HEK293 (cell line): ENCODE measurements at regions not wholly inside any gene's neighbourhood (a gene's known extent, or its start where the extent isn't known, plus 50 kb on each side); places are given as distances from the start of the nearest gene placed in this dataset.

Source experiments
- CTCF ChIP-seq: fragments of 450-650 bp; formaldehyde crosslinking; IDR thresholded peaks from 2 replicates; pipeline ENCODE4 v1.5.1; 2016; ENCODE audit warnings: missing biosample characterization, missing genetic modification characterization
- PBX3 ChIP-seq: sonication (generic); formaldehyde crosslinking; IDR thresholded peaks from 2 replicates; pipeline ENCODE4 v1.8.1; 2022; ENCODE audit warnings: mild to moderate bottlenecking, moderate library complexity, missing genetic modification reagents
- TCF7L2 ChIP-seq: IDR thresholded peaks from 2 replicates; pipeline ENCODE4 v1.6.1; 2011; ENCODE audit warnings: low read depth, mild to moderate bottlenecking, inconsistent platforms, low read length, moderate library complexity, borderline replicate concordance
- TRIM28 ChIP-seq: IDR thresholded peaks from 2 replicates; pipeline ENCODE4 v1.6.1; 2011; ENCODE audit warnings: low read length, control low read depth, borderline replicate concordance
- ZNF223 ChIP-seq: fragments of 450-650 bp; formaldehyde crosslinking; IDR thresholded peaks from 2 replicates; pipeline ENCODE4 v1.5.1; 2016; ENCODE audit warnings: missing biosample characterization, missing genetic modification characterization
- ZNF280D ChIP-seq: fragments of 450-650 bp; formaldehyde crosslinking; IDR thresholded peaks from 2 replicates; pipeline ENCODE4 v1.5.1; 2016; ENCODE audit warnings: missing biosample characterization, missing genetic modification characterization
- ZNF350 ChIP-seq: fragments of 450-650 bp; formaldehyde crosslinking; IDR thresholded peaks from 2 replicates; pipeline ENCODE4 v1.5.0; 2017; ENCODE audit warnings: missing biosample characterization, mild to moderate bottlenecking, missing genetic modification characterization
- ZNF416 ChIP-seq: fragments of 450-650 bp; formaldehyde crosslinking; IDR thresholded peaks from 2 replicates; pipeline ENCODE4 v1.5.1; 2016; ENCODE audit warnings: missing biosample characterization, missing genetic modification characterization
- ZNF510 ChIP-seq: fragments of 450-650 bp; formaldehyde crosslinking; IDR thresholded peaks from 2 replicates; pipeline ENCODE4 v1.5.1; 2018; ENCODE audit warnings: mild to moderate bottlenecking, missing genetic modification characterization, missing biosample characterization; ENCODE audit not compliant: insufficient replicate concordance
- ZNF747 ChIP-seq: fragments of 450-650 bp; formaldehyde crosslinking; IDR thresholded peaks from 2 replicates; pipeline ENCODE4 v1.5.1; 2016; ENCODE audit warnings: missing biosample characterization, missing genetic modification characterization

GRCh38 chr6:28724395-28724794, 198.7 kb downstream of the GPX5 start:
- no peak for TF ChIP-seq ZNF280D
- TF ChIP-seq CTCF, result no peak
- TF ChIP-seq ZNF510 (tag by site-specific recombination), result no peak
- no peak for TF ChIP-seq TRIM28
- TF ChIP-seq TCF7L2, result no peak
- TF ChIP-seq ZNF350 (tag by site-specific recombination), result no peak
- TF ChIP-seq PBX3 (CRISPR knock-in tag), result no peak
- TF ChIP-seq ZNF416 (tag by site-specific recombination), result no peak
- TF ChIP-seq ZNF223 (tag by site-specific recombination), result no peak
- no peak for TF ChIP-seq ZNF747 (tag by site-specific recombination)
